OCI-LY7 (cell line): ENCODE measurements at regions not wholly inside any gene's neighbourhood (a gene's known extent, or its start where the extent isn't known, plus 50 kb on each side); places are given as distances from the start of the nearest gene placed in this dataset.

Experiments
- CTCF ChIP-seq: fragments of 200-600 bp; sonication (generic); conservative IDR thresholded peaks from 2 replicates; pipeline ENCODE4 v1.5.1; 2014; ENCODE audit warnings: mild to moderate bottlenecking, antibody characterized with exemption, low read length, moderate library complexity, mixed read lengths
- EZH2phosphoT487 ChIP-seq: fragments of 200-600 bp; sonication (generic); IDR thresholded peaks from 2 replicates; pipeline ENCODE4 v1.6.1; 2018; ENCODE audit warnings: low read depth, borderline replicate concordance, mild to moderate bottlenecking, mixed run types, antibody characterized with exemption, low read length, moderate library complexity, mixed read lengths

DNA sequence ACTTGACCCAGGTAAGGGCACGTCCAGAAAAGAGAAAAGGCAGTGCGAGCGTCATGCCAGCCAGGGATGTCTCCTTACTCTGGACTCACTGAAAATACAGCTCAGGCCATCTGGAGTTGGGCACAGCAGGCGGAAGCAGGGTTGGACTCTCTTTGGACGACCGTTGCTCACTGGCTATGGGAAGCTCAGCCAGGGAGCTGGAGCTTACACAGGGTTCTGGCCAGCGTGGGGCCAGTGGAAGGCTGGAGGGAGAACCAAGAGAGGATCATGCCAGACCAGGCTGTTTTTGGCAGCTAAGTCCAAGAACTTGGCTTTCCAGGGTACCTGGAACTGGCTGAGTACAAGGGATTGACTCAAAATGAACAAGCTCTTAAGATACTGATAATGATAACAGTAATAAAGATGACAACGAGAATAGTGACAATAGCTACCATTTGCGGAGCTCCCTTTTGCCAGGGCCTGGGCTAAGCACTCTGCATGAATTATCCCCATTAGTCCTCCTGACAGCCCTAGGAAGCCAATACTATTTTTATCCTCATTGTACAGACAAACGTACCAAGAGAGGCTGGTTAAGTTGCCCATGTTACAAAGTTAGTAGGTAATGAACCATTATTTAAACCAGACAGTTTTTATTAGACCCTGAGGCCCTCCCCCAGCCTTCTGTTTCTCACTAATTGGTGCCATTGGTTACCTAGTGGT lies 177.6 kb downstream of the PTPN20 start:
- TF ChIP-seq CTCF (no peak), EZH2phosphoT487 (no peak)
